HEK293 (cell line): ENCODE measurements at regions not wholly inside any gene's neighbourhood (a gene's known extent, or its start where the extent isn't known, plus 50 kb on each side); places are given as distances from the start of the nearest gene placed in this dataset.
A peak's percentile ranks its signal among the peaks of the same experiment; 100 is the strongest.

Source experiments
- CTCF ChIA-PET: fragments of 350-600 bp; formaldehyde crosslinking; extraction: SDS; loops from one replicate; lab custom pipeline; 2021; ENCODE audit warnings: antibody characterized with exemption; lab: Yijun Ruan, JAX
- POLR2A ChIA-PET: fragments of 300-600 bp; formaldehyde crosslinking; extraction: SDS; loops from one replicate; lab custom pipeline; 2020; ENCODE audit warnings: antibody characterized with exemption, inconsistent platforms; lab: Yijun Ruan, JAX
- H3K27ac ChIP-seq: fragments of 200-500 bp; sonication (Bioruptor generic); 2 replicates; pipeline ENCODE4 v1.5.1; 2014; ENCODE audit warnings: low read depth, low read length, control low read depth, inconsistent platforms; ENCODE audit errors: extremely low read depth
- H3K36me3 ChIP-seq, 2 experiments: fragments of 200-500 bp in 1 of 2; sonication (Bioruptor generic) in 1 of 2; 1 replicate in 1 of 2; 2 replicates in 1 of 2; pipeline ENCODE4 v1.5.1; 2014 to 2017; ENCODE audit warnings: inconsistent platforms in 2 of 2, low read length in 2 of 2; ENCODE audit not compliant: control insufficient read depth in 2 of 2, insufficient read depth in 1 of 2
- H3K4me1 ChIP-seq: fragments of 200-500 bp; sonication (Bioruptor generic); 2 replicates; pipeline ENCODE4 v1.5.1; 2014; ENCODE audit warnings: mild to moderate bottlenecking, low read length, inconsistent platforms; ENCODE audit not compliant: control insufficient read depth, insufficient read depth
- H3K4me3 ChIP-seq: 2 replicates; pipeline ENCODE4 v1.5.1; 2011; ENCODE audit warnings: low read depth, mild to moderate bottlenecking, control low read depth, low read length, moderate library complexity
- H3K9me3 ChIP-seq: fragments of 200-500 bp; sonication (Bioruptor generic); 2 replicates; pipeline ENCODE4 v1.5.1; 2014; ENCODE audit warnings: low read depth, low read length, inconsistent platforms; ENCODE audit not compliant: control insufficient read depth, insufficient read depth
- HOXD13 ChIP-seq: sonication (generic); formaldehyde crosslinking; IDR thresholded peaks from 2 replicates; pipeline ENCODE4 v1.8.0; 2022; ENCODE audit warnings: missing genetic modification reagents, borderline replicate concordance
- SCRT1 ChIP-seq: fragments of 450-650 bp; formaldehyde crosslinking; IDR thresholded peaks from 2 replicates; pipeline ENCODE4 v1.5.1; 2016; ENCODE audit warnings: missing biosample characterization, missing genetic modification characterization, borderline replicate concordance
- YY2 ChIP-seq: fragments of 450-650 bp; formaldehyde crosslinking; IDR thresholded peaks from 2 replicates; pipeline ENCODE4 v1.5.1; 2016; ENCODE audit warnings: missing biosample characterization, missing genetic modification characterization
- ZNF121 ChIP-seq: fragments of 450-650 bp; formaldehyde crosslinking; IDR thresholded peaks from 2 replicates; pipeline ENCODE4 v1.5.1; 2016; ENCODE audit warnings: missing biosample characterization, missing genetic modification characterization
- ZNF157 ChIP-seq: fragments of 450-650 bp; formaldehyde crosslinking; IDR thresholded peaks from 2 replicates; pipeline ENCODE4 v1.5.1; 2016; ENCODE audit warnings: missing biosample characterization, missing genetic modification characterization
- ZNF19 ChIP-seq: fragments of 450-650 bp; formaldehyde crosslinking; IDR thresholded peaks from 2 replicates; pipeline ENCODE4; 2016; ENCODE audit warnings: missing biosample characterization, missing genetic modification characterization, low read depth
- ZNF221 ChIP-seq: fragments of 450-650 bp; formaldehyde crosslinking; IDR thresholded peaks from 2 replicates; pipeline ENCODE4 v1.5.1; 2017; ENCODE audit warnings: missing biosample characterization, missing genetic modification characterization, borderline replicate concordance
- ZNF223 ChIP-seq: fragments of 450-650 bp; formaldehyde crosslinking; IDR thresholded peaks from 2 replicates; pipeline ENCODE4 v1.5.1; 2016; ENCODE audit warnings: missing biosample characterization, missing genetic modification characterization
- ZNF274 ChIP-seq, 2 experiments: fragments of 200-500 bp in 1 of 2; fragments of 450-650 bp in 1 of 2; sonication (Bioruptor generic) in 1 of 2; formaldehyde crosslinking in 1 of 2; IDR thresholded peaks; 2 replicates each; pipeline versions ENCODE4 v1.5.1 to v1.6.1; 2014 to 2016; ENCODE audit warnings: borderline replicate concordance in 1 of 2, inconsistent platforms in 1 of 2, low read length in 1 of 2, missing biosample characterization in 1 of 2, missing genetic modification characterization in 1 of 2
- ZNF747 ChIP-seq: fragments of 450-650 bp; formaldehyde crosslinking; IDR thresholded peaks from 2 replicates; pipeline ENCODE4 v1.5.1; 2016; ENCODE audit warnings: missing biosample characterization, missing genetic modification characterization
- TF ChIP-seq, protein P1 (sequence below): fragments of 450-650 bp; formaldehyde crosslinking; IDR thresholded peaks from 2 replicates; pipeline ENCODE4 v1.5.1; 2016; ENCODE audit warnings: missing biosample characterization, missing genetic modification characterization
- TF ChIP-seq, protein P2 (sequence below): IDR thresholded peaks from 2 replicates; pipeline ENCODE4 v1.6.1; 2011; ENCODE audit warnings: mild to moderate bottlenecking, low read depth, low read length, borderline replicate concordance
- TF ChIP-seq, protein P3 (sequence below): fragments of 450-650 bp; IDR thresholded peaks from 2 replicates; pipeline ENCODE4 v1.5.1; 2018; ENCODE audit warnings: missing biosample characterization, missing genetic modification characterization
- TF ChIP-seq, protein P4 (sequence below): fragments of 450-650 bp; formaldehyde crosslinking; IDR thresholded peaks from 2 replicates; pipeline ENCODE4 v1.5.1; 2016; ENCODE audit warnings: missing biosample characterization, missing genetic modification characterization
- TF ChIP-seq, protein P5 (sequence below): fragments of 450-650 bp; formaldehyde crosslinking; IDR thresholded peaks from 2 replicates; pipeline ENCODE4 v1.5.1; 2016; ENCODE audit warnings: missing biosample characterization, missing genetic modification characterization
- TF ChIP-seq, protein P6 (sequence below): fragments of 450-650 bp; formaldehyde crosslinking; IDR thresholded peaks from 2 replicates; pipeline ENCODE4 v1.5.1; 2016; ENCODE audit warnings: missing biosample characterization, missing genetic modification characterization
- TF ChIP-seq, protein P7 (sequence below): fragments of 450-650 bp; formaldehyde crosslinking; IDR thresholded peaks from 2 replicates; pipeline ENCODE4 v1.5.1; 2017; ENCODE audit warnings: missing biosample characterization, missing genetic modification characterization

DNA sequence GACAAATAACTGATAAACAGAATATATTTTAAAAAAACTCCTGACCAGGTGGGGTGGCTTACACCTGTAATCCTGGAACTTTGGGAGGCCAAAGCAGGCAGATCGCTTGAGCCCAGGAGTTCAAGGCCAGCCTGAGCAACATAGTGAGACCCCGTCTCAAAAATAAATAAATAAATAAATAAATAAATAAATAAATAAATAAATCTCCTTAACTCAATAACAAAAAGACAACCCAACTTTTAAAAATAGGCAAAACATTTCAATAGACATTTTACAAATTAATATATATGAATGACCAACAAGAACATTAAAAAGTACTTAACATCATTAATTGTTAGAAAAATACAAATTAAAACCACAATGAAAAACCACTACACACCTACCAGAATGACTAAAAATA lies 56.2 kb upstream of the CAPRIN2 start (continued):
- TF ChIP-seq, protein P1, sequence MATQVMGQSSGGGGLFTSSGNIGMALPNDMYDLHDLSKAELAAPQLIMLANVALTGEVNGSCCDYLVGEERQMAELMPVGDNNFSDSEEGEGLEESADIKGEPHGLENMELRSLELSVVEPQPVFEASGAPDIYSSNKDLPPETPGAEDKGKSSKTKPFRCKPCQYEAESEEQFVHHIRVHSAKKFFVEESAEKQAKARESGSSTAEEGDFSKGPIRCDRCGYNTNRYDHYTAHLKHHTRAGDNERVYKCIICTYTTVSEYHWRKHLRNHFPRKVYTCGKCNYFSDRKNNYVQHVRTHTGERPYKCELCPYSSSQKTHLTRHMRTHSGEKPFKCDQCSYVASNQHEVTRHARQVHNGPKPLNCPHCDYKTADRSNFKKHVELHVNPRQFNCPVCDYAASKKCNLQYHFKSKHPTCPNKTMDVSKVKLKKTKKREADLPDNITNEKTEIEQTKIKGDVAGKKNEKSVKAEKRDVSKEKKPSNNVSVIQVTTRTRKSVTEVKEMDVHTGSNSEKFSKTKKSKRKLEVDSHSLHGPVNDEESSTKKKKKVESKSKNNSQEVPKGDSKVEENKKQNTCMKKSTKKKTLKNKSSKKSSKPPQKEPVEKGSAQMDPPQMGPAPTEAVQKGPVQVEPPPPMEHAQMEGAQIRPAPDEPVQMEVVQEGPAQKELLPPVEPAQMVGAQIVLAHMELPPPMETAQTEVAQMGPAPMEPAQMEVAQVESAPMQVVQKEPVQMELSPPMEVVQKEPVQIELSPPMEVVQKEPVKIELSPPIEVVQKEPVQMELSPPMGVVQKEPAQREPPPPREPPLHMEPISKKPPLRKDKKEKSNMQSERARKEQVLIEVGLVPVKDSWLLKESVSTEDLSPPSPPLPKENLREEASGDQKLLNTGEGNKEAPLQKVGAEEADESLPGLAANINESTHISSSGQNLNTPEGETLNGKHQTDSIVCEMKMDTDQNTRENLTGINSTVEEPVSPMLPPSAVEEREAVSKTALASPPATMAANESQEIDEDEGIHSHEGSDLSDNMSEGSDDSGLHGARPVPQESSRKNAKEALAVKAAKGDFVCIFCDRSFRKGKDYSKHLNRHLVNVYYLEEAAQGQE (tag by site-specific recombination), result peak; percentile 76

DNA sequence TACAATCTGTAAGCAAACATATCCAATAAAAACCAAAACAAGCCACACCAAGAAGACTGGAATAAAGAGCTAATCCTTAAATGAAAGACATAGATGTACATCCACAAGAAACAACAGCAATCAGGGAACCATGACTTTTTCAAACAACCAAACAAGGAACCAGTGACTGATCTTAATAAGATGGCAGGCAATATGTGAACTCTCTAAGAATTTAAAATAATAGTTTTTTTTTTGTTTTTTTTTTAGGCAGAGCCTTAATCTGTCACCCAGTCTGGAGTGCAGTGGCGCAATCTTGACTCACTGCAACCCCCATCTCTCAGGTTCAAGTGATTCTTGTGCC lies 52.9 kb upstream of the CAPRIN2 start:
- Histone ChIP-seq H3K4me1 (no peaks in the 10 kb centered on the region), H3K27ac (no peak overlapping the region), H3K4me3 (no peak overlapping the region), H3K9me3 (0 out of 2 replicates have a peak, but pooled peaks cover 2% of the 10 kb centered on the region), H3K36me3 (no peaks in the 10 kb centered on the region)
- ChIA-PET POLR2A (interaction anchor here (0.6 kb wide), 1 partner anchor 112 kb away, joined by 5 read pairs; the partner anchor contains the start of gene IPO8), CTCF (interaction anchor here (0.6 to 3.7 kb wide), 22 partner anchors 8 to 1293 kb away, joined by 3 to 24 read pairs (median 3); partner anchors contain the start of gene CAPRIN2)
- TF ChIP-seq, protein P2, sequence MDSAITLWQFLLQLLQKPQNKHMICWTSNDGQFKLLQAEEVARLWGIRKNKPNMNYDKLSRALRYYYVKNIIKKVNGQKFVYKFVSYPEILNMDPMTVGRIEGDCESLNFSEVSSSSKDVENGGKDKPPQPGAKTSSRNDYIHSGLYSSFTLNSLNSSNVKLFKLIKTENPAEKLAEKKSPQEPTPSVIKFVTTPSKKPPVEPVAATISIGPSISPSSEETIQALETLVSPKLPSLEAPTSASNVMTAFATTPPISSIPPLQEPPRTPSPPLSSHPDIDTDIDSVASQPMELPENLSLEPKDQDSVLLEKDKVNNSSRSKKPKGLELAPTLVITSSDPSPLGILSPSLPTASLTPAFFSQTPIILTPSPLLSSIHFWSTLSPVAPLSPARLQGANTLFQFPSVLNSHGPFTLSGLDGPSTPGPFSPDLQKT, result no peak
- TF ChIP-seq ZNF19 (no peak), HOXD13 (CRISPR knock-in tag) (no peak), ZNF121 (no peak), ZNF747 (no peak), ZNF223 (tag by site-specific recombination) (no peak), SCRT1 (tag by site-specific recombination) (0 out of 2 replicates have a peak, but pooled peaks have one; percentile 5), ZNF221 (tag by site-specific recombination) (no peak), ZNF157 (tag by site-specific recombination) (no peak), YY2 (no peak), ZNF274 (IDR thresholded peaks at IDR 0.05; ENCODE audit: low read length) (no peak), ZNF274 (tag by site-specific recombination; IDR thresholded peaks at IDR 0.05; ENCODE audit: borderline replicate concordance) (no peak)
- TF ChIP-seq, protein P3, sequence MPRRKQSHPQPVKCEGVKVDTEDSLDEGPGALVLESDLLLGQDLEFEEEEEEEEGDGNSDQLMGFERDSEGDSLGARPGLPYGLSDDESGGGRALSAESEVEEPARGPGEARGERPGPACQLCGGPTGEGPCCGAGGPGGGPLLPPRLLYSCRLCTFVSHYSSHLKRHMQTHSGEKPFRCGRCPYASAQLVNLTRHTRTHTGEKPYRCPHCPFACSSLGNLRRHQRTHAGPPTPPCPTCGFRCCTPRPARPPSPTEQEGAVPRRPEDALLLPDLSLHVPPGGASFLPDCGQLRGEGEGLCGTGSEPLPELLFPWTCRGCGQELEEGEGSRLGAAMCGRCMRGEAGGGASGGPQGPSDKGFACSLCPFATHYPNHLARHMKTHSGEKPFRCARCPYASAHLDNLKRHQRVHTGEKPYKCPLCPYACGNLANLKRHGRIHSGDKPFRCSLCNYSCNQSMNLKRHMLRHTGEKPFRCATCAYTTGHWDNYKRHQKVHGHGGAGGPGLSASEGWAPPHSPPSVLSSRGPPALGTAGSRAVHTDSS (tag by site-specific recombination), result no peak
- TF ChIP-seq, protein P4, sequence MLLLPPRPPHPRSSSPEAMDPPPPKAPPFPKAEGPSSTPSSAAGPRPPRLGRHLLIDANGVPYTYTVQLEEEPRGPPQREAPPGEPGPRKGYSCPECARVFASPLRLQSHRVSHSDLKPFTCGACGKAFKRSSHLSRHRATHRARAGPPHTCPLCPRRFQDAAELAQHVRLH (tag by site-specific recombination), result 0 out of 2 replicates have a peak, but pooled peaks have one; percentile 10
- TF ChIP-seq, protein P5, sequence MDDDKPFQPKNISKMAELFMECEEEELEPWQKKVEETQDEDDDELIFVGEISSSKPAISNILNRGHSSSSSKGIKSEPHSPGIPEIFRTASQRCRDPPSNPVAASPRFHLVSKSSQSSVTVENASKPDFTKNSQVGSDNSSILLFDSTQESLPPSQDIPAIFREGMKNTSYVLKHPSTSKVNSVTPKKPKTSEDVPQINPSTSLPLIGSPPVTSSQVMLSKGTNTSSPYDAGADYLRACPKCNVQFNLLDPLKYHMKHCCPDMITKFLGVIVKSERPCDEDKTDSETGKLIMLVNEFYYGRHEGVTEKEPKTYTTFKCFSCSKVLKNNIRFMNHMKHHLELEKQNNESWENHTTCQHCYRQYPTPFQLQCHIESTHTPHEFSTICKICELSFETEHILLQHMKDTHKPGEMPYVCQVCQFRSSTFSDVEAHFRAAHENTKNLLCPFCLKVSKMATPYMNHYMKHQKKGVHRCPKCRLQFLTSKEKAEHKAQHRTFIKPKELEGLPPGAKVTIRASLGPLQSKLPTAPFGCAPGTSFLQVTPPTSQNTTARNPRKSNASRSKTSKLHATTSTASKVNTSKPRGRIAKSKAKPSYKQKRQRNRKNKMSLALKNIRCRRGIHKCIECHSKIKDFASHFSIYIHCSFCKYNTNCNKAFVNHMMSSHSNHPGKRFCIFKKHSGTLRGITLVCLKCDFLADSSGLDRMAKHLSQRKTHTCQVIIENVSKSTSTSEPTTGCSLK, result no peak
- TF ChIP-seq, protein P1 (tag by site-specific recombination), result no peak
- TF ChIP-seq, protein P6, sequence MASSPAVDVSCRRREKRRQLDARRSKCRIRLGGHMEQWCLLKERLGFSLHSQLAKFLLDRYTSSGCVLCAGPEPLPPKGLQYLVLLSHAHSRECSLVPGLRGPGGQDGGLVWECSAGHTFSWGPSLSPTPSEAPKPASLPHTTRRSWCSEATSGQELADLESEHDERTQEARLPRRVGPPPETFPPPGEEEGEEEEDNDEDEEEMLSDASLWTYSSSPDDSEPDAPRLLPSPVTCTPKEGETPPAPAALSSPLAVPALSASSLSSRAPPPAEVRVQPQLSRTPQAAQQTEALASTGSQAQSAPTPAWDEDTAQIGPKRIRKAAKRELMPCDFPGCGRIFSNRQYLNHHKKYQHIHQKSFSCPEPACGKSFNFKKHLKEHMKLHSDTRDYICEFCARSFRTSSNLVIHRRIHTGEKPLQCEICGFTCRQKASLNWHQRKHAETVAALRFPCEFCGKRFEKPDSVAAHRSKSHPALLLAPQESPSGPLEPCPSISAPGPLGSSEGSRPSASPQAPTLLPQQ (tag by site-specific recombination), result no peak
- TF ChIP-seq, protein P7, sequence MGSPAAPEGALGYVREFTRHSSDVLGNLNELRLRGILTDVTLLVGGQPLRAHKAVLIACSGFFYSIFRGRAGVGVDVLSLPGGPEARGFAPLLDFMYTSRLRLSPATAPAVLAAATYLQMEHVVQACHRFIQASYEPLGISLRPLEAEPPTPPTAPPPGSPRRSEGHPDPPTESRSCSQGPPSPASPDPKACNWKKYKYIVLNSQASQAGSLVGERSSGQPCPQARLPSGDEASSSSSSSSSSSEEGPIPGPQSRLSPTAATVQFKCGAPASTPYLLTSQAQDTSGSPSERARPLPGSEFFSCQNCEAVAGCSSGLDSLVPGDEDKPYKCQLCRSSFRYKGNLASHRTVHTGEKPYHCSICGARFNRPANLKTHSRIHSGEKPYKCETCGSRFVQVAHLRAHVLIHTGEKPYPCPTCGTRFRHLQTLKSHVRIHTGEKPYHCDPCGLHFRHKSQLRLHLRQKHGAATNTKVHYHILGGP (tag by site-specific recombination), result peak; percentile 43; the same call in 1 of the 2 replicates
